ENCODE measurements at regions not wholly inside any gene's neighbourhood (a gene's known extent, or its start where the extent isn't known, plus 50 kb on each side); places are given as distances from the start of the nearest gene placed in this dataset.

GRCh38 chr4:38343608-38344007 is 320.4 kb upstream of the KLF3 start:
- DNase-seq, result no peak

- no peak for DNase-seq
These were observed 319.1 kb upstream of the KLF3 start for GRCh38 chr4:38344929-38345328.

GRCh38 chr4:38347251-38347650 is 316.7 kb upstream of the KLF3 start:
- no peak for DNase-seq

- no peak for DNase-seq
These were observed 309.6 kb upstream of the KLF3 start for GRCh38 chr4:38354421-38354820.

- DNase-seq, result no peak
These were observed 309.1 kb upstream of the KLF3 start for GRCh38 chr4:38354872-38355271.

GRCh38 chr4:38356686-38357085 is 307.3 kb upstream of the KLF3 start:
- no peak for DNase-seq

- no peak for DNase-seq
These were observed 306.5 kb upstream of the KLF3 start for GRCh38 chr4:38357546-38357945.

GRCh38 chr4:38359113-38359512 is 304.9 kb upstream of the KLF3 start:
- no peak for DNase-seq

GRCh38 chr4:38360201-38360600 is 303.8 kb upstream of the KLF3 start:
- no peak for DNase-seq

- no peak for DNase-seq
These were observed 299.5 kb upstream of the KLF3 start for GRCh38 chr4:38364383-38364963.

GRCh38 chr4:38365261-38365660 is 298.7 kb upstream of the KLF3 start:
- no peak for DNase-seq

- no peak for DNase-seq
These were observed 298.2 kb upstream of the KLF3 start for GRCh38 chr4:38365748-38366310.

- DNase-seq, result no peak
These were observed 297.5 kb upstream of the KLF3 start for GRCh38 chr4:38366456-38366855.

GRCh38 chr4:38366997-38367396 is 297.0 kb upstream of the KLF3 start:
- DNase-seq, result no peak

- DNase-seq, result no peak
These were observed 296.3 kb upstream of the KLF3 start for GRCh38 chr4:38367642-38368174.

GRCh38 chr4:38368613-38369012 is 295.4 kb upstream of the KLF3 start:
- DNase-seq, result no peak

- no peak for DNase-seq
These were observed 292.6 kb upstream of the KLF3 start for GRCh38 chr4:38371391-38371851.

GRCh38 chr4:38373375-38373774 is 290.6 kb upstream of the KLF3 start:
- no peak for DNase-seq

- no peak for DNase-seq
These were observed 286.8 kb upstream of the KLF3 start for GRCh38 chr4:38377195-38377594.

GRCh38 chr4:38378478-38378877 is 285.5 kb upstream of the KLF3 start:
- no peak for DNase-seq

GRCh38 chr4:38381788-38382187 is 282.2 kb upstream of the KLF3 start:
- no peak for DNase-seq

- no peak for DNase-seq
These were observed 281.5 kb upstream of the KLF3 start for GRCh38 chr4:38382520-38382919.

- DNase-seq, result no peak
These were observed 280.3 kb upstream of the KLF3 start for GRCh38 chr4:38383646-38384121.

- no peak for DNase-seq
These were observed 278.6 kb upstream of the KLF3 start for GRCh38 chr4:38385093-38386004.
